GM18907 (cell line): ENCODE measurements at regions not wholly inside any gene's neighbourhood (a gene's known extent, or its start where the extent isn't known, plus 50 kb on each side); places are given as distances from the start of the nearest gene placed in this dataset.

Experiments used
- ATAC-seq: cut with Tn5 transposase; IDR thresholded peaks from one replicate; pipeline ENCODE4 v1.9.1; 2021; ENCODE audit warnings: mild to moderate bottlenecking, moderate library complexity; ENCODE audit not compliant: unreplicated experiment

- no peak for ATAC-seq
These were observed 288.3 kb downstream of the TGFB2 start for GRCh38 chr1:218633238-218633988.

DNA sequence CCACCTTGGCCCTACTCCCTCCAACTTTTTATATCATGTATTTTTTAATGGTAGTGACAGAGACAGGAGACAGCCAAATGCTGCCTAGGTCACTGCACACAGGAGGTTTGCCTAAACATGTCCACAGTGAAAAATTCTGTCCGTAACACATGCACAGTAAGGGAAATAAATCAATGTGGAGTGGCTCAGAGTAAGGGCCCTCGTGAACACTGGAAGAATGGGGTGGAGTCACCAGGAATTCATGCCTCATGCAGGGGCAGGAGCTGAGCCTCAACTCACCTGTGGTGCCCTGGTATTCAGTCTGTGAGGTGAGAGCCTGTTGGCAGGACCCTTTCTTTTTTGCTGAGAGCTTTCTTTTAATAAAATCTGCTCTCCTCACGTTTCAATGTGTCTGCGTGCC lies 289.1 kb downstream of the TGFB2 start:
- ATAC-seq: no peak

DNA sequence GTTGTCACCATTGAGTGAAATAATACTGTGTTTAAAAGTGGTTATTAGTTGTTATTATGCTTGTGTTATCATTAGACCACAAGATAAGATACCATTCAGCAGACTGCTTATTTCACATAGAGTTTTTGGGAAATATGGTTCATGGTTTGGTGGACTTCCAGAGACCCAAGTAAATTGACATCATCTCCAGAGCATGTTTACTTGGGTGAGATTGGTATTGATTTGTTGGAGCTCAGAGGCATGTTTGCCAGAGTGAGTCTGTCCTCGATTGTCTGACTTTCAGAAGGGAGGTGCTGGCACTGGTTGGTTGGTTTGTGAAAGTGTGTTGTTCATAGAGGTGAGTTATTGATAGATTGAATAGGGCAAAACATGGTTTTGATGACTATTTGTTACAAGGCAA lies 291.4 kb downstream of the TGFB2 start:
- ATAC-seq: no peak

DNA sequence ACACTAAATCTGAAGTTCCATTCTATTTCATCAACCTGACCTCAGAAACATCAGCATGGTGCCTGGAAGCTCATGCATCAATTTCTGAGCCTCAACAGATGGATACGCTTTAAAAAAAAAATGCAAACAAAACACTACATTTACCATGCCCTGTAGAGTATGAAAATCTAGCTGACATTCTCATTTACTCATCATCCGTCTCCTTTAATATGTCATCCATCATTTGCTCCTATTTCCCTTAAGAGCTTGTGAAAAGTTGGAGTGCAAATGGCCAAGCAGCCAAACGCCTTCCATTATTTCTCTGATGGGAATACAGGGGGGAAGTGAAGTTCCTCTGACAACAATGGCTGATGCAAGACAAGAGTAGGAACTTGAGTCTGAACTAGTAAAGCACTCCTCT lies 295.0 kb downstream of the TGFB2 start:
- ATAC-seq: no peak

DNA sequence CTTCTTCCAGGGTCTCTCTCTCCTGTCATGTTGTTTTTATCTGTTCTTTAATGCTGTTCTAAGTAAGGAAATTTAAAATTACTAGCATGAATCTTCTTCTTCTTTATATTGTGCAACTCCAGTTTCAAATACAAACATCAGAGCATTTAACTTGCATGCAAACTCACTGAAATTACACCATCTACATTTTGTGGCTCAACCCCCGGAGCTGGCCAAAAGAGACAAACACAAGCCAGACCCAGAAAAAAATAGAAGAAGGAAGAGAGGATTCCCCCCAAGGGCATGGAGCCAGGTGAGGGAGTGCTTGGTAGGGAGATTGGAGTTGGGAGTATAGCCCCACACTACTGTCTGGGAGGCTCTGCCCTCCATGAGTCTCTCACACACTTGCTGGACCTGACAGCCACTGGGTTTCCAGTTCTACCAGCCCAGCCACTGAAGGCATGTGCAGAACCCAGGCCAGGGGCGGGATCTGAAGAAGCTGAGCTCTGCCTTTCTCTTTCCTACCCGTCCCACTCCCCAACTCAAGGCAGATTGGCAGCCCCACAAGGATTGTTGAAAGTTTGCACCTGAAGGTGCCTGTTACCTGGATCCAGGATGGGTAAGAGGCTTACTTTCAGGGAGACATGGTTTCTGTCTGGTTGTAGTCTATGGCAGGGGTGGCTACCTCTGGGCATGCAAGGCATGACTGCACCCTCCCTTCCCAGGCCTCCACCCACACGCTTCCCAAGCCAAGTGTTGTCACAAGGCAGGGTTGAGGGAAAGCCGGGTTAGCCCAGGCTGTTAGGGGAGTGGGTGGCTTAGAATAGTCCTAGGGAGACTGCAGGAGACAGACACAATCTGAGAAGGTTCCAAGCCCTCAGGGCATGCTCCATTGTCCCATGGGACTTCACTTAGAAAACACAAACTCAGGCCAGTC lies 297.2 kb downstream of the TGFB2 start:
- no peak for ATAC-seq

- ATAC-seq: no peak
These were observed 298.1 kb downstream of the TGFB2 start for GRCh38 chr1:218643281-218643680.

DNA sequence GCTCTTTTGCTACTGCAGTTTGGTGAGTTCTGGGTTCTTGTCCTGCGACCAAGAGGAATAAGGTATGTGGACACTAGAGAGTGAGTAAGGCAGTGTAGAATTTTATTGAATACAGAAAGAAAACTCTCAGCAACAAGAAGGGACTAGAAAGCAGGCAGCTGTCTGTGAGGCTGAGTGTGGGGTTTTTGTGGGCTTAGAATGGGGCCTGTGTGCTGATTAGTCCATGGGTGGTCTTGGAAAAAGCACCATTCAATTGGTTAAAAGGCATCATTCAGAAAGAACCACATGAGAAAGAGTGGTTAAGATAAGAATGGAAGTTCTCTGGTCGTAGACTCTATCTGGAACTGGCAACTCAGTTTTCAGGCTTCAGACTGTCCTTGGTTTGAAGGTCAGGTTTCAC lies 298.8 kb downstream of the TGFB2 start:
- ATAC-seq: no peak

DNA sequence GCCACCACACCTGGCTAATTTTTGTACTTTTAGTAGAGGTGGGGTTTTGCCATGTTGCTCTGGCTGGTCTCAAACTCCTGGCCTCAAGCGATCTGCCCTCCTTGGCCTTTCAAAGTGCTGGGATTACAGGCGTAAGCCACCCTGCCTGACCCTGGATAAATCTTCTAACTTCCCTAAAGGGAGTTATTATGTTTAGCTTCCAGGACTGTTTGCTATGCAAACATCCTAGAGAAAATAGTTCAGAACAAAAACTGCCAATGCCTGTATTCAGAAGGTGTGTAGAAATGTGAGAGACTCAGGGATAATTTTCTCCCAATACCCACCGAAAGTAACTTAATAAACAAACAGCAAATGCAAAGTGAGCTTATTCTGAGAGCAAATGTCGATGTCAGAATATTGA lies 301.2 kb downstream of the TGFB2 start:
- ATAC-seq: no peak

DNA sequence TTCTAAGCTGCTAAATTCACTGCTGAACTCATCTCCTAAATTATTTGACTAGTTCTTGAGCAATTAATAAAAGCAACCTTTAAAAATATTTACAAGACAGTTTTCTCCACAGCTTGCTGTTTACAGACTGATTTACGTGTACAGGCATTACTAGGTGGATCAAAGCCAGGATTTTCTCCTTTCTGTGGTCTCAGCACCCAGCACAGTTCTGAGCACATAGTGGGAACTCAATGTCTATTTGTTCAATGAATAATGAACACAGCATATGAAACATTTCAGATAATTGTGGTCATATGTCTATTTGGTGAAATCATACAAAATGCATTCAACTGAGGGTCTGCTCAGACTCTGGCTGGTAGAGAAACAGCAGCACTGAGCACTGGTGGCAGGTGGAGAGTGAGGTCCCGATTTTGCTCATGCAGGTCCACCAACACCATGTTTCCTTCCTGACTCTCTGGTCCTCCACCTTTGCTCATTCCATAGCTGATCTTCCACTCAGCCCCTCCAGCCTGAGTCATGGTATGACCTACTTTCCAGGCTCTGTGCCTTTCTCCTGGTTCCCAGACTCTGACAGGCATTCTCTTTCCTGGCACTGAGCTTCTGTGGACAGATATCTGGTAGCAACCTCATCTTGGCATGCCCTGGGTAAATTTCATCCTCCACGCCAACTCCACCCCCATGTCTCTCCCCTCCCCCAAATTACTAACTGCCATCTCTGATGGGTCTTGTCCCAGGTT lies 311.3 kb downstream of the TGFB2 start:
- ATAC-seq: no peak

GRCh38 chr1:218658269-218658668 lies 313.1 kb downstream of the TGFB2 start:
- no peak for ATAC-seq

DNA sequence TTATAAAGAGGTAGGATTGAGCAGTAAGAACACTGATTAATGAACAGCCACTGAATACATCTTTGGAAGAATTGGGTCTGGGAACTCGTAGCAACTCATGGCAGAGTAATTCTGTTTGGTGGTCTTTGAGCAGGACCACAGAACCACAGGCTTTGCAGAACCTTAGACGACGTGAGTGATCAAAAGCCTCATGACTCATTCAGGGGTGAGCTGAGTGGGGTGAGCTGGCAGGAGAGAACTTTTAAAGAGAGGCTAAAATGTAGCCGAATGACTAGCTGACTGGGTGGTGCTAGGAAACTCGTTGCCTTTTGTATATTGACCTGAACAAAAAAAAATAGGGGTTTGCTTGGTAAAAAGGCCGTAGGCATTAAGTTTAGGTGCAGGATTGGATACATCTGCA lies 313.8 kb downstream of the TGFB2 start:
- ATAC-seq: no peak

DNA sequence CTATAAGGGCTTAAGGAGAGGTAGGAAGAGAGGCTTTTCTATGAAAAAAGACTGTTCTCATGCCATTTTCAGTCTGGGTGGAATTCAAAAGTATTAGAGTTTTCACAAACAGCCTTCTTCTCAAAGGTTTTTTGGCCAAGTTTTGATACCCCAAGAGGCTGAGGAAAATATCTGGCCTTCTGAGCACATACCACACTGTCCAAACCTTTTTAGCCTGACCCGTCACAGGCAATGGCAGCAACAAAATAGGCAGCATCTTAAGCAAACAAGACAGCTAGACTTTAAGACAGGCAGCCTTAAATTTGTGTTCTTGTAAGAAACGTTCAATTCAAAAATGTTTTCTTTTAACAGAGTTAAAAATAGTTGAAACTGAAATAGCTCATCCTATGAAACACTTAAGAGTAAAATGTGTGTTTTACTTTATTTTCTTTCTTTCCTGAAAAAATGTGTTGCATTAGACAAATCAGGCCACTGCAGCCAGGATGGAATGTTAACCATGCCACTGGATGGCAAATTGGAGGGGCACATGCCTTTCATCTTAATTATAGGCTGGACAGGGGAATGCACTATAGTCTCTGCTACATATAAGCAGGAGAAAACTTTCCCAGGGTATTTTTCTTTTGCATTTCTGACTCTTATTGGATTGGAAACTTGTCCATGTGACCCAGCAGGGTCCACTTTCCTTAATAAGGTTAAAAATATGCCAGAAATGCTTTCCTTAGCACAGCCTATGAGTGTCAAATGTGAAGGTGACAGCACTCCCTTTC lies 315.0 kb downstream of the TGFB2 start:
- ATAC-seq: no peak

DNA sequence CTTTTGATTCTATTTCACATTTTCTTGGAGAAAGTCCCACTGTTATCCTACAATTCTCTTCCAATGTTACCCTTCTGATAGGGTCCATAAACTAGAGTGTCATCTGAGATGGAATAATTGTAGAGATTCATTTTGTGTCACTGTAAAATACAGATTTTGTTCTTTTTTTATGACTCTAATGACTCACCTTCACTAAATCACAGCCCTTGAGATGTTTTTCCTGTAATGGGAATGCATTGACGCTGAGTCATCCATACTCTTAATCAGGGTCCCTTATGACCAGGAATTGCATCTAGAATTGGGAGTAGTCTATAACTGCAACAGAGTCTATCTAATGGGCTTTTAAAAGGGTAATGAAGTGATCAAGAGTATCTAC lies 315.5 kb downstream of the TGFB2 start:
- ATAC-seq: no peak

GRCh38 chr1:218661411-218661810 lies 316.3 kb downstream of the TGFB2 start:
- no peak for ATAC-seq

DNA sequence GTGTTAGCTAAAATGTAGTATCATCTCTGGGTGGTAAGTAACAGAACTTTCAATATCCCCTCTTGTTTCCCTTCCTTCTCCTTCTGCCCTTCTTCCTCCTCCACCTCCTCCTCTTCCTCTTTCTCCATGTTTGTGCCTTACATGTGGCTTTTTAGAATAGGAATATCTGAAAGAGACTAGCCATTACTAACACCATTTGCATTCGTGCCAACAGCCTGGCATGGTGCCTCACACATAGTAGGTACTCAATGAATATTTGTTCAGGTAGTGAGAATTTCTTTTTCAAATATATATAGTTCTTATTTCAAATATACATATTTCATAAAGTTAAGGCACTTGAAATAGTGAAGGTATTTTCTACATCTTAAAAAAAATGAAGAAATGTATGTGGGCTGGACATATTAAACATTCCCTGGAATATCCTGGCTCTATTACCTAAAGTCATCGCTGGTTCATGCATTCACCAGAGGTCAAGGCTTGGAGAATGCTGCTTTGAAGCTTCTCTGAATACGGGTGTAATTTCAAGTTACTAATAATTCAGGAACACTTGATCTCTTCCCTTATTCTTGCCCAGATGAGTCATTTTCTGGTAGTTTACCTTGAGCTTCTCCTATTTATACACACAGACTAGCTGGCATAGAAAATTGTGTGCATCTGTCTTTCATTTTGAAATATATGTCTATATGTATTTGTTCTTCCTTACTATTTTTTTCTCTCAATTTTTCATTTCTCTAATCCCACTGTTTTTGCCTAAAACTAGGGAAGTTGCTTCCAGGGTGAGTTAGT lies 319.4 kb downstream of the TGFB2 start:
- ATAC-seq: no peak

DNA sequence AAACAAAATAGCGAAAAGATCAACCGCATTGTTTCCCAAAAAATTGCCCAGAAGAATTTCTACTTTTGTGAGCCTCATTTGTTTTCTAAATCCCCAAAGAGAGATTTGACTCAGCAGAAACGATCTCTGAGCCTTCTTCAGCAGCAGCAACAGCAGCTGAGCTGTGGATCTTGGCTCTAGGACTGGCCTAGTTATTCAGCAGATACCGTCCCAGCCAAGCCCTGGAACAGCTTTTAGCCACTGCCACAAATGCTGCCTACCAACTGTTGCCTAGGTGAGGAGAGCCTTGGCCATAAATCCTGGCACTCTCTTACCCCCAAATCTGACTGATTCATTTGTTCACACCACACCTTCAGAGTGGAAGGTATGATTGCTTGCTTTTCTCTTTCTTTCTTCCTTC lies 320.1 kb downstream of the TGFB2 start:
- no peak for ATAC-seq

- no peak for ATAC-seq
These were observed 321.1 kb downstream of the TGFB2 start for GRCh38 chr1:218666263-218666662.

GRCh38 chr1:218667781-218668516 lies 322.8 kb downstream of the TGFB2 start:
- ATAC-seq: no peak

- ATAC-seq: no peak
These were observed 324.3 kb downstream of the TGFB2 start for GRCh38 chr1:218669431-218669830.
